ENCODE measurements at regions not wholly inside any gene's neighbourhood (a gene's known extent, or its start where the extent isn't known, plus 50 kb on each side); places are given as distances from the start of the nearest gene placed in this dataset.

- TF ChIP-seq, protein P1, sequence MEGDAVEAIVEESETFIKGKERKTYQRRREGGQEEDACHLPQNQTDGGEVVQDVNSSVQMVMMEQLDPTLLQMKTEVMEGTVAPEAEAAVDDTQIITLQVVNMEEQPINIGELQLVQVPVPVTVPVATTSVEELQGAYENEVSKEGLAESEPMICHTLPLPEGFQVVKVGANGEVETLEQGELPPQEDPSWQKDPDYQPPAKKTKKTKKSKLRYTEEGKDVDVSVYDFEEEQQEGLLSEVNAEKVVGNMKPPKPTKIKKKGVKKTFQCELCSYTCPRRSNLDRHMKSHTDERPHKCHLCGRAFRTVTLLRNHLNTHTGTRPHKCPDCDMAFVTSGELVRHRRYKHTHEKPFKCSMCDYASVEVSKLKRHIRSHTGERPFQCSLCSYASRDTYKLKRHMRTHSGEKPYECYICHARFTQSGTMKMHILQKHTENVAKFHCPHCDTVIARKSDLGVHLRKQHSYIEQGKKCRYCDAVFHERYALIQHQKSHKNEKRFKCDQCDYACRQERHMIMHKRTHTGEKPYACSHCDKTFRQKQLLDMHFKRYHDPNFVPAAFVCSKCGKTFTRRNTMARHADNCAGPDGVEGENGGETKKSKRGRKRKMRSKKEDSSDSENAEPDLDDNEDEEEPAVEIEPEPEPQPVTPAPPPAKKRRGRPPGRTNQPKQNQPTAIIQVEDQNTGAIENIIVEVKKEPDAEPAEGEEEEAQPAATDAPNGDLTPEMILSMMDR (IDR thresholded peaks at IDR 0.05) = no peak
- no peak for TF ChIP-seq EZH2phosphoT487 (IDR thresholded peaks at IDR 0.05)
- no peak for TF ChIP-seq EZH2 (IDR thresholded peaks at IDR 0.05)
Observed at GRCh38 chr4:162791226-162791625, 375.5 kb downstream of the NAF1 start.
